ENCODE measurements at regions not wholly inside any gene's neighbourhood (a gene's known extent, or its start where the extent isn't known, plus 50 kb on each side); places are given as distances from the start of the nearest gene placed in this dataset.

DNA sequence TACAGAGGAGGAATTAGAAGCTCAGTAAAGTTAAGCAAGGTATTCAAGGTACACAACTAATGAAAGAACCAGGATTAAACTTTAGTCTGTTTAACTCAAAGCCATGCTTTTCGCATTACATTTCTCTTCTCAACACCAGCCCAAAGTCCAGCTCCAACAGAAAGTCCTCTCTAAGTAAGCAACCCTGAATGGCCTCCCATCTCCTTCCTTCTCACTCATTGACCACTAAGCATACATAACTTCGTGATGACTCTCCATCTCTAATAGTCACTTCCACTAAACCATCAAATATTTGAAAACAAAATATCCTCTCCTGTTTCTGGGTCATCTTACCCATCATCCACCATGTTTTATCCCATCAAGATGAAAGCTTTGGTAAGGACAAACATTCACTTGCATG, 219.8 kb downstream of the RAD51AP2 start:
- Histone ChIP-seq H3K36me3 (no peaks in the 10 kb centered on the region), H3K4me1 (no peaks in the 10 kb centered on the region), H3K27me3 (no peaks in the 10 kb centered on the region), H3K9me3 (no peaks in the 10 kb centered on the region), H3K27ac (no peak overlapping the region), H3K4me3 (no peak overlapping the region)
- TF ChIP-seq, protein P1, sequence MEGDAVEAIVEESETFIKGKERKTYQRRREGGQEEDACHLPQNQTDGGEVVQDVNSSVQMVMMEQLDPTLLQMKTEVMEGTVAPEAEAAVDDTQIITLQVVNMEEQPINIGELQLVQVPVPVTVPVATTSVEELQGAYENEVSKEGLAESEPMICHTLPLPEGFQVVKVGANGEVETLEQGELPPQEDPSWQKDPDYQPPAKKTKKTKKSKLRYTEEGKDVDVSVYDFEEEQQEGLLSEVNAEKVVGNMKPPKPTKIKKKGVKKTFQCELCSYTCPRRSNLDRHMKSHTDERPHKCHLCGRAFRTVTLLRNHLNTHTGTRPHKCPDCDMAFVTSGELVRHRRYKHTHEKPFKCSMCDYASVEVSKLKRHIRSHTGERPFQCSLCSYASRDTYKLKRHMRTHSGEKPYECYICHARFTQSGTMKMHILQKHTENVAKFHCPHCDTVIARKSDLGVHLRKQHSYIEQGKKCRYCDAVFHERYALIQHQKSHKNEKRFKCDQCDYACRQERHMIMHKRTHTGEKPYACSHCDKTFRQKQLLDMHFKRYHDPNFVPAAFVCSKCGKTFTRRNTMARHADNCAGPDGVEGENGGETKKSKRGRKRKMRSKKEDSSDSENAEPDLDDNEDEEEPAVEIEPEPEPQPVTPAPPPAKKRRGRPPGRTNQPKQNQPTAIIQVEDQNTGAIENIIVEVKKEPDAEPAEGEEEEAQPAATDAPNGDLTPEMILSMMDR (IDR thresholded peaks at IDR 0.05), result no peak
- no peak for DNase-seq (ENCODE audit: low spot score)

DNA sequence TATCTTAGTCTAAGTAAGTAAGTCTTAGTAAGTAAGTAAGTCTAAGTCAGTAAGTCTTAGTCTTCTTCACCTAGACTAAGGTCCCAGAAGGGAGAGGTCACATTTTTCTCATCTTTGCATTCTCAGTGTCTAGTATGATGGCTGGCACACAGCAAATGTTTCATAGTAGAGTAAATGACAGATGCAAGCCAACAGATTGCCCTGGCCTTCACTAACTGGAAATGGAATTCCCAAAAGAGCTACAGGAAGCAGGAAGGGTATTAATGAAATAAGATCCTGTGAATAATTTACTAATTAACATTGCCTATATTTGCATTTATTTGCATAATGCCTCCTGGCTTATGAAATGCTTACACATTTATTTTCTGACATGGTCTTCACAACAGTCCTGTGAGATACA, 221.6 kb downstream of the RAD51AP2 start:
- H3K9me3 ChIP-seq, result no peaks in the 10 kb centered on the region
- H3K36me3 ChIP-seq, result no peaks in the 10 kb centered on the region
- no peaks in the 10 kb centered on the region for H3K4me1 ChIP-seq
- H3K4me3 ChIP-seq, result no peak overlapping the region
- no peak for DNase-seq (ENCODE audit: low spot score)
- TF ChIP-seq, protein P1 (IDR thresholded peaks at IDR 0.05), result no peak
- H3K27me3 ChIP-seq, result no peaks in the 10 kb centered on the region
- H3K27ac ChIP-seq, result no peak overlapping the region

DNA sequence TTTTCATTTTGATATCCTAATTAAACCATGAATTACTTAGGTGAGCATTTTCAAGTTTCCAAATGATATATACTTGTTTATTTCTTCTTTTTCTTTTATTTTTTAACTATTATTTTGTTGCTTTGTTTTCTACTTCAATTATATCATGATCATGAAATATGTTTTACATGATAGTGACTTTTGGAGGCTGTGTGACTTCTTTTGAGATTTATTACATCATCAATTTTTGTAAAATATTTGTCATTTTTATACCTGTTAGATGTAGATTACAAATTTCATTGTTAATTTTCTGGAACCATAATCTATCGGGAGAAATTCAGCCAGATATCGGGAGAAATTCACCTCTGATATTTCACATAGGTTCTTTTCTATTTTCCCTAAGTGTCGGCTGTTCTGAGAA, 228.6 kb downstream of the RAD51AP2 start:
- no peaks in the 10 kb centered on the region for H3K4me1 ChIP-seq
- no peak for DNase-seq (ENCODE audit: low spot score)
- H3K27me3 ChIP-seq, result no peaks in the 10 kb centered on the region
- TF ChIP-seq, protein P1 (IDR thresholded peaks at IDR 0.05), result no peak
- H3K9me3 ChIP-seq, result no peaks in the 10 kb centered on the region
- H3K36me3 ChIP-seq, result no peaks in the 10 kb centered on the region
- H3K27ac ChIP-seq, result no peak overlapping the region
- no peak overlapping the region for H3K4me3 ChIP-seq

DNA sequence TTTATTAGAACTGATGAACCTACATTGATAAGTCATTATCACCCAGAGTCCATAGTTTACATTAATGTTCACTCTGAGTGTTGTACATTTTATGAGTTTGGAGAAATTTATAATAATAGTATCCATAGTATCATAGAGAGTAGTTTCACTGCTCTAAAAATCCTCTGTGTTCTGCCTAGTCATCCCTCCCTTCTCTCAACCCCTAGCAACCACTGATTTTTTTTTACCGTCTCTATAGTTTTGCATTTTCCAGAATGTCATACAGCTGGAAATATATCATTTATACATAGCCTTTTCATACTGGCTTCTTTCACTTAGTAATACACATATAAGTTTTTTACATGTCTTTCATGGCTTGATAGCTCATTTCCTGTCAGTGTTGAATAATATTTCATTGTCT, 231.1 kb downstream of the RAD51AP2 start:
- no peaks in the 10 kb centered on the region for H3K9me3 ChIP-seq
- H3K36me3 ChIP-seq, result no peaks in the 10 kb centered on the region
- H3K4me3 ChIP-seq, result no peak overlapping the region
- DNase-seq (ENCODE audit: low spot score), result no peak
- no peak overlapping the region for H3K27ac ChIP-seq
- no peaks in the 10 kb centered on the region for H3K4me1 ChIP-seq
- no peaks in the 10 kb centered on the region for H3K27me3 ChIP-seq
- TF ChIP-seq, protein P1 (IDR thresholded peaks at IDR 0.05), result no peak

DNA sequence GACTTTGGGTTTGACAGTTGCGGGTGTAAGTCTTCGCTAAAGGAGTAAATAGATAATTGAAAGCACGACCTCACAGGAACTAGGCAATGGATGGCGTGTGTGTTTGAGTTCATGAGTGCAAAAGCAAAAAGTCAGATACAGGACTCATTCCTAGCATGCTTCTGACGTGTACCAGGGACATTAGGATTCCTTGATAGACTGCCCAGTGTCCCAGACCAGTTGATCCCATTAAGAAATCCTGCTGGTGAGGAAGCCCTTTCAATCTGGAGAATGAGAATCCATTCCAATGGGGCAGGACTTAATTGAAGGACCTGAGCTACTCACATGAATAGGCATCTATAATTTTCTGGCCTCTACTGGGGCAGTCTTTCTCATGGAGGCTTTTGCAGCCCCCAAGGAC, 235.4 kb downstream of the RAD51AP2 start:
- TF ChIP-seq, protein P1 (IDR thresholded peaks at IDR 0.05), result no peak
- Histone ChIP-seq H3K27me3 (no peaks in the 10 kb centered on the region), H3K4me3 (no peak overlapping the region), H3K27ac (no peak overlapping the region), H3K4me1 (no peaks in the 10 kb centered on the region), H3K9me3 (no peaks in the 10 kb centered on the region), H3K36me3 (no peaks in the 10 kb centered on the region)
- DNase-seq (ENCODE audit: low spot score), result no peak

DNA sequence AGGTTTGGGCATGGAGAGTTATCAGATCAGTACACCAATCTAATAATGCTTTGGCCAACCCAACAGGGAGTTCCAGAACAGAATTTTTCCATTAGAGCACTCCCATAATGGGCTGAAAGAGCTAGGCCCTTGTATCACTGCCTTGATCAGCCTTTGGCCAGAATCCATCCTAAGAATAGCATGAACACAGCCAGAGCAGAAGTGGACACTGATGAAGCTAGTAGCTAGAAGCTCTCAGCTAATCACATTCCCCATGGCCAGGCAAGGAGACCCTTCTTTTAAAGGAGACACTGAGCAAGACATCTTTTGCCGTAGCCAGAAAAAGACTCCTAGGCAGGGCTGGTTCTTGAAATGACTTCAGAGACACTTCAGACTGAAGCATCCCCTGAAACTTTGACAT, 236.0 kb downstream of the RAD51AP2 start:
- no peak for DNase-seq (ENCODE audit: low spot score)
- Histone ChIP-seq H3K4me3 (no peak overlapping the region), H3K27me3 (no peaks in the 10 kb centered on the region), H3K36me3 (no peaks in the 10 kb centered on the region), H3K27ac (no peak overlapping the region), H3K9me3 (no peaks in the 10 kb centered on the region), H3K4me1 (no peaks in the 10 kb centered on the region)
- TF ChIP-seq, protein P1 (IDR thresholded peaks at IDR 0.05), result no peak

All from right atrium auricular region (tissue), 2 donors.